HCT116 (cell line): ENCODE measurements at regions not wholly inside any gene's neighbourhood (a gene's known extent, or its start where the extent isn't known, plus 50 kb on each side); places are given as distances from the start of the nearest gene placed in this dataset.

ENCODE experiments used
- ATAC-seq: fragments of 200-7000 bp; cut with Tn5 transposase; 2 replicates; pipeline ENCODE4 v1.9.1; 2020; ENCODE audit warnings: mild to moderate bottlenecking, moderate library complexity
- BruUV-seq: library from RNA; stranded (reverse); fragments of 400-500 nt; replicated peaks from 2 replicates; lab custom pipeline; 2021; lab: Mats Ljungman, UMichigan
- CTCF ChIA-PET: fragments of 300-600 bp; sonication (Branson Sonifier 250); formaldehyde crosslinking; loops from one replicate; lab custom pipeline; 2021; ENCODE audit warnings: antibody characterized with exemption; lab: Charles Lee
- POLR2A ChIA-PET: fragments of 300-600, 350-600 bp; sonication (Branson Sonifier 250); formaldehyde crosslinking; loops from one replicate; lab custom pipeline; 2021; ENCODE audit warnings: antibody characterized with exemption; lab: Charles Lee
- RAD21 ChIA-PET, 2 experiments: fragments of 300-600 bp; sonication (Branson Sonifier 250); formaldehyde crosslinking; loops; one replicate each; lab custom pipeline; 2023; ENCODE audit warnings: low total read pairs in 2 of 2; ENCODE audit not compliant: uncharacterized antibody in 2 of 2, unreplicated experiment in 2 of 2, low non-redundant PET in 1 of 2; lab: Charles Lee
- DNase-seq: peaks from one replicate; pipeline ENCODE4 v3.0.0-alpha.2; 2010; ENCODE audit warnings: low read depth, low spot score
- H2AFZ ChIP-seq: fragments of 200-600 bp; shearing (Covaris generic), sonication (generic); 2 replicates; pipeline ENCODE4 v1.6.1; 2017; ENCODE audit warnings: low read depth, mixed run types, mixed read lengths, antibody characterized with exemption, low read length; ENCODE audit not compliant: poor library complexity, severe bottlenecking
- H3K27ac ChIP-seq: 2 replicates; pipeline ENCODE4 v1.5.1; 2012; ENCODE audit warnings: low read depth, low read length
- H3K27me3 ChIP-seq: fragments of 200-600 bp; sonication (generic); 2 replicates; pipeline ENCODE4 v1.6.1; 2016; ENCODE audit warnings: mixed run types, low read length, mixed read lengths; ENCODE audit not compliant: insufficient read depth
- H3K36me3 ChIP-seq, 2 experiments: fragments of 200-500 bp in 1 of 2; fragments of 200-600 bp in 1 of 2; sonication (Bioruptor generic) in 1 of 2; sonication (generic) in 1 of 2; 2 replicates each; pipeline versions ENCODE4 v1.5.1 to v1.6.1; 2014 to 2016; ENCODE audit warnings: low read length in 2 of 2, inconsistent platforms in 1 of 2, mixed read lengths in 1 of 2, mixed run types in 1 of 2; ENCODE audit not compliant: insufficient read depth in 2 of 2, control insufficient read depth in 1 of 2
- H3K4me1 ChIP-seq, 2 experiments: fragments of 200-600 bp in 1 of 2; sonication (generic) in 1 of 2; 2 replicates each; pipeline versions ENCODE4 v1.5.1 to v1.6.1; 2012 to 2017; ENCODE audit warnings: low read length in 2 of 2, inconsistent platforms in 1 of 2, mild to moderate bottlenecking in 1 of 2, mixed read lengths in 1 of 2, mixed run types in 1 of 2, moderate library complexity in 1 of 2; ENCODE audit not compliant: insufficient read depth in 2 of 2, control insufficient read depth in 1 of 2
- H3K4me2 ChIP-seq: fragments of 200-600 bp; sonication (generic); 2 replicates; pipeline ENCODE4 v1.6.1; 2017; ENCODE audit warnings: mixed run types, low read length, mixed read lengths
- H3K4me3 ChIP-seq, 2 experiments: fragments of 200-600 bp in 1 of 2; sonication (generic) in 1 of 2; replicated peaks in 1 of 2; 2 replicates each; pipeline ENCODE4 v1.5.1; 2011 to 2016; ENCODE audit warnings: low read length in 2 of 2, control low read depth in 1 of 2, low read depth in 1 of 2, mild to moderate bottlenecking in 1 of 2, mixed read lengths in 1 of 2, mixed run types in 1 of 2
- H3K79me2 ChIP-seq: fragments of 200-600 bp; sonication (generic); 2 replicates; pipeline ENCODE4 v1.6.1; 2017; ENCODE audit warnings: mild to moderate bottlenecking, mixed run types, low read length, moderate library complexity, mixed read lengths; ENCODE audit not compliant: insufficient read depth
- H3K9ac ChIP-seq: fragments of 200-600 bp; sonication (generic); 2 replicates; pipeline ENCODE4 v1.6.1; 2016; ENCODE audit warnings: low read length, mixed read lengths
- H3K9me2 ChIP-seq: fragments of 200-600 bp; sonication (generic), shearing (Covaris generic); 2 replicates; pipeline ENCODE4 v1.6.1; 2017; ENCODE audit warnings: mixed run types, mild to moderate bottlenecking, moderate library complexity; ENCODE audit not compliant: insufficient read depth
- H3K9me3 ChIP-seq, 2 experiments: fragments of 200-500 bp in 1 of 2; fragments of 200-600 bp in 1 of 2; sonication (Bioruptor generic) in 1 of 2; sonication (generic) in 1 of 2; 2 replicates each; pipeline ENCODE4 v1.6.1; 2014 to 2017; ENCODE audit warnings: low read length in 2 of 2, mixed read lengths in 2 of 2, inconsistent platforms in 1 of 2, low read depth in 1 of 2, mild to moderate bottlenecking in 1 of 2, mixed run types in 1 of 2, moderate library complexity in 1 of 2; ENCODE audit not compliant: control insufficient read depth in 1 of 2, insufficient read depth in 1 of 2
- H4K20me1 ChIP-seq: fragments of 200-600 bp; sonication (generic), shearing (Covaris generic); 2 replicates; pipeline ENCODE4 v1.6.1; 2017; ENCODE audit warnings: mixed run types, mild to moderate bottlenecking, moderate library complexity; ENCODE audit not compliant: insufficient read depth
- CEBPB ChIP-seq: IDR thresholded peaks from 2 replicates; pipeline ENCODE4 v1.6.1; 2012; ENCODE audit warnings: low read depth
- EGR1 ChIP-seq: IDR thresholded peaks from 2 replicates; pipeline ENCODE4 v1.6.1; 2012; ENCODE audit warnings: low read depth
- ELF1 ChIP-seq: IDR thresholded peaks from 2 replicates; pipeline ENCODE4 v1.6.1; 2012; ENCODE audit warnings: low read depth, borderline replicate concordance
- EZH2 ChIP-seq: fragments of 200-600 bp; sonication (generic); IDR thresholded peaks from 2 replicates; pipeline ENCODE4 v1.6.1; 2017; ENCODE audit warnings: antibody characterized with exemption, mixed run types
- FOSL1 ChIP-seq: IDR thresholded peaks from 2 replicates; pipeline ENCODE4 v1.6.1; 2012; ENCODE audit warnings: low read depth
- JUND ChIP-seq: IDR thresholded peaks from 2 replicates; pipeline ENCODE4 v1.6.1; 2012
- POLR2A ChIP-seq: IDR thresholded peaks from 2 replicates; pipeline ENCODE4 v1.7.0; 2011; ENCODE audit warnings: borderline replicate concordance; ENCODE audit not compliant: insufficient read depth, insufficient read length; ENCODE audit errors: extremely low read depth
- POLR2AphosphoS5 ChIP-seq: IDR thresholded peaks from 2 replicates; pipeline ENCODE4 v1.6.1; 2011; ENCODE audit warnings: mild to moderate bottlenecking, low read depth, low read length, moderate library complexity
- RAD21 ChIP-seq: IDR thresholded peaks from 2 replicates; pipeline ENCODE4 v1.6.1; 2012; ENCODE audit warnings: low read depth, mild to moderate bottlenecking
- SIN3A ChIP-seq: IDR thresholded peaks from 2 replicates; pipeline ENCODE4 v1.6.1; 2012; ENCODE audit warnings: low read depth
- SP1 ChIP-seq: IDR thresholded peaks from 2 replicates; pipeline ENCODE4 v1.6.1; 2012; ENCODE audit warnings: low read depth
- SRF ChIP-seq: IDR thresholded peaks from 2 replicates; pipeline ENCODE4 v1.6.1; 2012; ENCODE audit warnings: low read depth
- TCF7L2 ChIP-seq: IDR thresholded peaks from 2 replicates; pipeline ENCODE4 v1.7.0; 2011; ENCODE audit warnings: borderline replicate concordance, inconsistent platforms; ENCODE audit not compliant: insufficient read depth, insufficient read length; ENCODE audit errors: extremely low read depth
- YY1 ChIP-seq: IDR thresholded peaks from 2 replicates; pipeline ENCODE4 v1.6.1; 2011; ENCODE audit warnings: low read length, low read depth, moderate library complexity, mild to moderate bottlenecking; ENCODE audit not compliant: insufficient replicate concordance; ENCODE audit errors: extremely low read depth
- intact Hi-C: fragments of 100-400 bp; cut with micrococcal nuclease; formaldehyde crosslinking; loops from 2 replicates; pipeline ENCODE4 v1.10.0; 2022
- TF ChIP-seq, protein P1 (sequence below): IDR thresholded peaks from 2 replicates; pipeline ENCODE4 v1.6.1; 2011; ENCODE audit warnings: mild to moderate bottlenecking, low read length, moderate library complexity; ENCODE audit not compliant: insufficient replicate concordance; ENCODE audit errors: extremely low read depth
- TF ChIP-seq, protein P2 (sequence below): IDR thresholded peaks from 2 replicates; pipeline ENCODE4 v1.6.1; 2012
- TF ChIP-seq, protein P3 (sequence below), 3 experiments: fragments of 200-600 bp in 1 of 3; sonication (generic) in 1 of 3; IDR thresholded peaks in 2 of 3; conservative IDR thresholded peaks in 1 of 3; 2 replicates each; pipeline ENCODE4 v1.5.1; 2012 to 2017; ENCODE audit warnings: low read depth in 2 of 3, low read length in 2 of 3, antibody characterized with exemption in 1 of 3, borderline replicate concordance in 1 of 3, control low read depth in 1 of 3, mild to moderate bottlenecking in 1 of 3, mixed read lengths in 1 of 3, mixed run types in 1 of 3, moderate library complexity in 1 of 3; ENCODE audit not compliant: insufficient read depth in 1 of 3
- TF ChIP-seq, protein P4 (sequence below): IDR thresholded peaks from 2 replicates; pipeline ENCODE4 v1.6.1; 2012

DNA sequence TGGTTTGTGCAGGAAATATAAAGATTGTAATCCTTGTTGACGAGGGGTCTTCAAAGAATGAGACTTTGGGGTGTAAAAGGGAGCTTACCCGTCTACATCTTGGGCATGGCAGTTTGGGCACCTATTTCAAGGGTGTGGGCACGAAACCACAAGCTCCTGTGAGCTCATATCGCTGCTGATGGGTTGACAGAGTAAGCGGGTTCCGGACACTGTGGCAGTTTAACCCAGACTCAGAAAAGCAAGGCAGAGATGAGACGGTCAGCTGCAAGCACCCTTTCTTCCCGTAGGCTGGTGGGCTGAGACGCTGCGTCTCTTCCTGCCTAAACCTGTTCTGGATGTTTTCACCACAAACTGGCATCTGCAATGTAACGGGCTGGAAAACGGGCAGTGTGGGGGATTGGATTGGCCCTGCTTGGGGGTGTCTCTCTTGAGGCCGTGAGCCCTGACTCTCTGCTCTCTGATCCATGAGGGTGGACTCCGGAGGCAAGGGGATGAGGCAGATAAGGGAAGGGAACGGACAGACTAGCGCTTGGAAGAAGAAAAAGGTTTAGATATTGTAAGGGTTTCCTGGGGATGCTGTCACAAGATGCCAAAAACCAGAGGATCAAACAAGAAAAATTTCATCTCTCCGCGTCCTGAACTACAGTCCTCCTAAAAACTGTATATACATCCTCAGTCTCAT, 237.5 kb downstream of the SHOX start (continued):
- TF ChIP-seq RAD21 (no peak), EZH2 (no peak), CEBPB (no peak), EGR1 (no peak), TCF7L2 (no peak), JUND (no peak), SP1 (no peak)
- TF ChIP-seq, protein P1, sequence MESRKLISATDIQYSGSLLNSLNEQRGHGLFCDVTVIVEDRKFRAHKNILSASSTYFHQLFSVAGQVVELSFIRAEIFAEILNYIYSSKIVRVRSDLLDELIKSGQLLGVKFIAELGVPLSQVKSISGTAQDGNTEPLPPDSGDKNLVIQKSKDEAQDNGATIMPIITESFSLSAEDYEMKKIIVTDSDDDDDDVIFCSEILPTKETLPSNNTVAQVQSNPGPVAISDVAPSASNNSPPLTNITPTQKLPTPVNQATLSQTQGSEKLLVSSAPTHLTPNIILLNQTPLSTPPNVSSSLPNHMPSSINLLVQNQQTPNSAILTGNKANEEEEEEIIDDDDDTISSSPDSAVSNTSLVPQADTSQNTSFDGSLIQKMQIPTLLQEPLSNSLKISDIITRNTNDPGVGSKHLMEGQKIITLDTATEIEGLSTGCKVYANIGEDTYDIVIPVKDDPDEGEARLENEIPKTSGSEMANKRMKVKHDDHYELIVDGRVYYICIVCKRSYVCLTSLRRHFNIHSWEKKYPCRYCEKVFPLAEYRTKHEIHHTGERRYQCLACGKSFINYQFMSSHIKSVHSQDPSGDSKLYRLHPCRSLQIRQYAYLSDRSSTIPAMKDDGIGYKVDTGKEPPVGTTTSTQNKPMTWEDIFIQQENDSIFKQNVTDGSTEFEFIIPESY, result no peak
- TF ChIP-seq, protein P2, sequence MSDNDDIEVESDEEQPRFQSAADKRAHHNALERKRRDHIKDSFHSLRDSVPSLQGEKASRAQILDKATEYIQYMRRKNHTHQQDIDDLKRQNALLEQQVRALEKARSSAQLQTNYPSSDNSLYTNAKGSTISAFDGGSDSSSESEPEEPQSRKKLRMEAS, result no peak

DNA sequence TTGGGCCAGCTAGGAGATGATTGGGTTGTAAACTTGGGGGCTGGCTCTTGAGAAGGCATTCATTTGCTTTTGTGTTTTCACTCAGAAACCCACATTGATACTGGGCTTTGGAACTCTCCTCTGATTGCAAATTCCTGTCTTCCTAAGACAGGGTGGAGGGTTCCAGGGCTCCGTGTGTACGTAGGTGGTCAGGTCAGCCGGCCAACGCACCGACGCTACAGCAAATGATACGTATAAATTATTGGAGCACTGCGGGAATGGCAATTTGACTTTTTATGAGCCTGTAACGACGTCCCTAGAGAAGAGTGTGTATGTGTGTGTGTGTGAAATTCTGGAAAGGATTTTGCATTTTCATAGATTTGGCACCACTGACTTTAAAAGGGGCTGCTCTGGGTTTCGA, 236.9 kb downstream of the SHOX start:
- POLR2A ChIA-PET, result no interaction called here

More for the DNA sequence above, 236.9 kb downstream of the SHOX start:
- RAD21 ChIA-PET, result no interaction called here
- Histone ChIP-seq H3K79me2 (no peaks in the 10 kb centered on the region), H4K20me1 (no peaks in the 10 kb centered on the region), H3K36me3 (no peaks in the 10 kb centered on the region), H3K9me3 (no peaks in the 10 kb centered on the region), H3K4me2 (no peak overlapping the region), H3K9ac (no peak overlapping the region), H2AFZ (no peak overlapping the region), H3K4me3 (no peak overlapping the region), H3K9me2 (no peaks in the 10 kb centered on the region), H3K27ac (no peak overlapping the region), H3K27me3 (no peaks in the 10 kb centered on the region), H3K4me1 (no peaks in the 10 kb centered on the region)
- intact Hi-C loops, result no loop called here
- DNase-seq (no peak), ATAC-seq (no peak)
- TF ChIP-seq, protein P3, sequence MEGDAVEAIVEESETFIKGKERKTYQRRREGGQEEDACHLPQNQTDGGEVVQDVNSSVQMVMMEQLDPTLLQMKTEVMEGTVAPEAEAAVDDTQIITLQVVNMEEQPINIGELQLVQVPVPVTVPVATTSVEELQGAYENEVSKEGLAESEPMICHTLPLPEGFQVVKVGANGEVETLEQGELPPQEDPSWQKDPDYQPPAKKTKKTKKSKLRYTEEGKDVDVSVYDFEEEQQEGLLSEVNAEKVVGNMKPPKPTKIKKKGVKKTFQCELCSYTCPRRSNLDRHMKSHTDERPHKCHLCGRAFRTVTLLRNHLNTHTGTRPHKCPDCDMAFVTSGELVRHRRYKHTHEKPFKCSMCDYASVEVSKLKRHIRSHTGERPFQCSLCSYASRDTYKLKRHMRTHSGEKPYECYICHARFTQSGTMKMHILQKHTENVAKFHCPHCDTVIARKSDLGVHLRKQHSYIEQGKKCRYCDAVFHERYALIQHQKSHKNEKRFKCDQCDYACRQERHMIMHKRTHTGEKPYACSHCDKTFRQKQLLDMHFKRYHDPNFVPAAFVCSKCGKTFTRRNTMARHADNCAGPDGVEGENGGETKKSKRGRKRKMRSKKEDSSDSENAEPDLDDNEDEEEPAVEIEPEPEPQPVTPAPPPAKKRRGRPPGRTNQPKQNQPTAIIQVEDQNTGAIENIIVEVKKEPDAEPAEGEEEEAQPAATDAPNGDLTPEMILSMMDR (IDR thresholded peaks at IDR 0.05 in 2 of 3, conservative IDR thresholded peaks at IDR 0.05 in 1 of 3; ENCODE audit: borderline replicate concordance in 1 of 3, insufficient read depth in 1 of 3, low read depth in 2 of 3, low read length in 2 of 3), result no peak
- TF ChIP-seq, protein P1, result no peak
- TF ChIP-seq EGR1 (no peak), ELF1 (no peak), POLR2A (no peak), FOSL1 (no peak), POLR2AphosphoS5 (no peak), SRF (no peak), JUND (no peak), RAD21 (no peak), SIN3A (no peak), TCF7L2 (no peak), YY1 (no peak), SP1 (no peak), EZH2 (no peak)
- TF ChIP-seq, protein P2, result no peak
- TF ChIP-seq, protein P4, sequence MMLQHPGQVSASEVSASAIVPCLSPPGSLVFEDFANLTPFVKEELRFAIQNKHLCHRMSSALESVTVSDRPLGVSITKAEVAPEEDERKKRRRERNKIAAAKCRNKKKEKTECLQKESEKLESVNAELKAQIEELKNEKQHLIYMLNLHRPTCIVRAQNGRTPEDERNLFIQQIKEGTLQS, result no peak
- BruUV-seq, result no TSS peak
- CTCF ChIA-PET, result no interaction called here
